DMS 273 (cell line): ENCODE measurements at regions not wholly inside any gene's neighbourhood (a gene's known extent, or its start where the extent isn't known, plus 50 kb on each side); places are given as distances from the start of the nearest gene placed in this dataset.

Experiments used
- DNase-seq: peaks from one replicate; lab custom pipeline; 2025; ENCODE audit not compliant: unreplicated experiment; lab: John Stamatoyannopoulos, UW

DNA sequence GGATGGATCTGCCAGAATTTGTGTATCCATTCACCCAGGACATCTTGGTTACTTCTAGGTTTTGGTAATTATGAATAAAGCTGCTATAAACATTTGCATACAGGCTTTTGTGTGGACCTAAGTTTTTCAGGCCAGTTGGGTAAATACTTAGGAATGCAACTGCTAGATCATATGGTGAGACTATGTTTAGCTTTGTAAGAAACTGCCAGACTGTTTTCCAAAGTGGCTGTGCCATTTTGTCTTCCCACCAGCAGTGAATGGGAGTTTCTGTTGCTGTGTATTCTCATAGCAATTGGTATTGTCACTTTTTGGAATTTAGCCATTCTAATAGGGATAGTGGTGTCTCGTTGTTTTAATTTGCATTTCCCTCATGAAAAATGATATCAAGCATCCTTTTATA, 133.0 kb downstream of the KIF26A start:
- no peak for DNase-seq

DNA sequence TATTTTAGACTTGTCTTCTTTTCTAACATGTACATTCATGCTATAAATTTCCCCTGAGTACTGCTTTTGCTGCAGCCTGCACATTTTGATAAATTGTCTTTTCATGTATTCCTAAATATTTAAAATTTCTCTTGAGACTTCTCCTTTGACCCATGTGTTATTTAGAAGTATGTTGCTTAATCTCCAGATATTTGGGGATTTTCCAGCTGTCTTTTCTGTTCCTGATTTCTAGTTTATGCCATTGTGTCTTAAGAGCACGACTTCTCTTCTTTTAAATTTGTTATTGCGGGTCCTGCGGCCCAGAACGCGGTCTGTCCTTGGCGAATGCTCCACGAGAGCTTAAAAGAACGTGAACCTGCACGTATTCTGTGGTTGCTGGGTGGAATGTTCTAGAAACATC, 136.4 kb downstream of the KIF26A start:
- DNase-seq, result no peak

DNA sequence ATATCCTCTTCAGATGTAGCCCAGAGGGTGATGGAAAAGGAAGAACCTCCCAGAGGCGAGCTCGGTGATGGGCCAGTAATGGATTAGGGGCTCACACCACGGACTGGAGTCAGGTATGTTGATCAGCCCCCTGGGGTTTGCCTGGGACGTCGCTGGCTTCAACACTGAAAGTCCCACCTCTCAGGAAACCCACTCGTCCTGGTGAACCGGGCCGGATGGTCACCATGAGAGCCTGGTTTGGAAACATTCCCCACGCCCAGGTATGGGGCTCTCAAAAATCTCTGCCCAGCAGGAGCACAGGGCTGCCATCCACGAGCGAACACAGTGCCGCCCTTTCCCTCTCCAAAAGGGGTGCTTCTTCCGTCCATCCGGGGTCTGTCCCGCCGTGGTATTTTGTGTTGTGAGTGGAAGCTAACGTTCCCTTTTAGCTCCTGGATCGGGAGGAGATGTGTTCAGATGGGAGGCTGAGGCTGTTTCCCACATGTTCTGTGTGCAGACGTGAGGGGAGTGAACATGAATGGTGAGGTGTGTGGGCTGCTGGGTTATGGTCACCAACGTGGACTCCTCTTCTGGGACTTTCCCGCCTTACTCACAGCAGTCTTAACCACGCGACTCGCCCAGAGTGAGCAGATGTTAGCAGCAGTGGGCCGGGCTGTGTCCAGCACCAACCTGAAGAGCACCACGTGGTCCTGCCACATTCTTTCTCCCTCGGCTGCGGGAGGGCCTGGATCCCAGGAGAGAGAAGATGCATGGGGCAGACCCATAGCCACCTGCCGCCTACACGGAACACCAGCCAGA, 139.2 kb downstream of the KIF26A start:
- no peak for DNase-seq

DNA sequence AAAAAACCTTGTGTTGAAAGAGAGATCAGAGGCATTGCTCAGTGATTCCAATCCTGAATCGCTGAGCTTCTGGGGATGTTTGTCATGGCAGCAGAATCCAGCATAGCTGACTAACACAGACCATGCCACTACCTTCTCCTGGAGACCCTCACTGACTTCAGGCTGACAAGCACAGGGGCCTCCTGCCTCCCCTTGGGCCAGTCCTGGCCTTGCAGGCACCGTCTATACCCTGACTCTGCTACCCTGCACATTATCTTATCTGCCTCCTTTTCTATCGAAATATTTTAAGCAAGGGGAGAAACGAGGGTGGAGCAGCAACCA, 139.8 kb downstream of the KIF26A start:
- DNase-seq, result no peak

DNA sequence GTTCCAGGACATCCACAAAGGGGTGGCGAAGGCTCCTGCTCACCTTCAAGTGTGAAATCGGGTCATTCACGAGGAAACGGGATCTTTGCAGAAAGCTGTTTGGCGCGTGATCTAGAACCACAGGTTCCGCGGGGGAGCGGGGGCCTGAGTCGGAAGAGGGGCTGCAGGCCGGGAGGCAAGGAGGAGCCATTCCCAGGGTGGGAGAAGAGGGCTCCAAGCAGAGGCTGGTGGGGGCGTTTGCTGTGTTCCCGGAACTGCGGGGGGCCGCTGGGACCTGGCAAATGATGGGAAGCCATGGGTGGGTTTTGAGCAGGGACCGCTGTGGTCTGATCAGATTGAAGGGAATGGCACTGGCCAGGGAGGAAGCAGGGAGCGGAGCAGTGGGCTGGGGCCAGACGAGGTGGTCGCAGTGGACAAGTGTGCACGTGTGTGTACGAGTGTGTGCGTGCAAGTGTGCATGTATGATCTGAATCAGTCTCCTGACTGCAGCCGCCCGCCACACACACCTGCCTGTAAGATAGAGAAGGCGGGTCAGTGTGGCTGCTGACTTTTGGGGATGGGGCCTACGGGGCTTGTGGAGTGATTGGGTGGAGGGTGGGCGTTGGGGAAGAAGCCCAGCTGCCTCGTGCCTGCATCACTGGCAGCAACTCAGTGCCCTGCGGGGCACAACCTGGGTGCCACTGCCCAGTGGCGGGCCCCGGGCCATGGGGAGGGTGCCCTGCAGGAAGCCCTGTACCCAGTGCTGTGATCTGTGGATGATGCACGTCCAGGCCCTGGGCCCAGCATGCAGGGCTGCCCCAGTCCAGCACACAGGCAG, 141.9 kb downstream of the KIF26A start:
- DNase-seq, result no peak

DNA sequence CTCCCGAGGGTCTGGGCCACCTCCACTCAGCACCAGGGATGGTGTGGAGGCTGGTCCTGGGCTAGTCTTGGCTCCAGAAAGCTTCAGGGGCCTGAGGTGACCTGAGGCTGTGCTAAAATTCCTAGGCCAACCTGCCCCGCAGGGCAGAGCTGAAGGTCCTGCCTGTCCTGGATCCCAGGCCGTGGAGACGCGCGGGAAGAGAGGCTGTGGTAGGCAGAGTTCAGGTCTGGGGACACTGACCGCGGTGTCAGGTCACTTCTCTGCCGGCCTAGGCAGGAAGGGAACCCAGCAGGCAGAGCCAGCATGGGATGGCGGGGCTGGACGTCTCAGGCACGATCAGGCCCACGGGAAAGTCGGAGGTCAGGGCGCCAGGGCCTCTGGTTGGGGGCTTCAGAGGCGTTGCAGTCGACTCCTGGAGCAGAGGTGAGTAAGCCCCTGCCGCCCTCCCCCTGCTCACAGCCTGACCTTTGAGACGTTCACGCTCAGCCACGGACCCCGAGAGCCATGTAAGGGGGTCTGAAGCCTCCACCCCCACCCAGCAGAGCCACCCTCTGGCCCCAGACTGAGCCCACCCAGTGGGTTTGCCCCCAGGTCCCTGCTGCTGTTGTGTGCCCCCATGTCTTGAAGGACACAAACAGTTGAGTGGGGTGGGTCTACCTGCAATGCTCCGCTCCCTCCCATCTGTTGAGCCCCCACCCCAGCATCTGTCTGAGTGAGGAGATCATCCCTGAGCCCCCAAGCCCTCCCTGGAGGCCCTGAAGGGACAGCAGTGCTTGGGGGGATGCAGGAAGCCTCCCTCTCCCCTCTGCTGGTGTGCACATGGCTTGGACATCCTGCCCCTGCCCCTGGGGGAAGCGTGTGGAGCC, 142.7 kb downstream of the KIF26A start:
- peak; percentile 30 for DNase-seq

DNA sequence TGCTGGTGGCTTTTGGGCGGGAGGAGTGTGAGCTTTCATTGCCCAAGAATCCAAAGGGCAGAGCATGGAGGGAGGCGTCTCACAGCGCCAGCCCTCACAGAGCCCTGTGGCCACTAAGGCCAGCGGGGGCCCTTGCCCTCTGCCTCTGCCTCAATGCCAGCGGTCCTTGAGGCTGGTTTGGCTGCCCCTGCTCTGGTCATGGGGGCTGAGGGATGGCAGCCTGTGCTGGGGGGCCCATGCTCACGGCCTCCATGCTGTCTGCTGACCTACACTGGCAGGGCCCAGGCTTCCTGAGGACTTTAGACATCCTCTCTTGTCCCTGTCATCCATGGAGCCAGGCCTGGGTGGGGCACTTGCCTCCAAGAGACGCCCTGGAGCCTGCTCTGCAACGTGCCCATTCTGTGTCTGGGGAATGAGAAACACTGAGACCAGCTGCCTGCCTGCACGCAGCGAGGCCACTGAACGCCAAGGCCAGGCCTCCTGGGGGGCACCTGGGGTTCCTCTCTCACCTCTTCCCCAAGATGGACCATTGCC, 143.4 kb downstream of the KIF26A start:
- no peak for DNase-seq

DNA sequence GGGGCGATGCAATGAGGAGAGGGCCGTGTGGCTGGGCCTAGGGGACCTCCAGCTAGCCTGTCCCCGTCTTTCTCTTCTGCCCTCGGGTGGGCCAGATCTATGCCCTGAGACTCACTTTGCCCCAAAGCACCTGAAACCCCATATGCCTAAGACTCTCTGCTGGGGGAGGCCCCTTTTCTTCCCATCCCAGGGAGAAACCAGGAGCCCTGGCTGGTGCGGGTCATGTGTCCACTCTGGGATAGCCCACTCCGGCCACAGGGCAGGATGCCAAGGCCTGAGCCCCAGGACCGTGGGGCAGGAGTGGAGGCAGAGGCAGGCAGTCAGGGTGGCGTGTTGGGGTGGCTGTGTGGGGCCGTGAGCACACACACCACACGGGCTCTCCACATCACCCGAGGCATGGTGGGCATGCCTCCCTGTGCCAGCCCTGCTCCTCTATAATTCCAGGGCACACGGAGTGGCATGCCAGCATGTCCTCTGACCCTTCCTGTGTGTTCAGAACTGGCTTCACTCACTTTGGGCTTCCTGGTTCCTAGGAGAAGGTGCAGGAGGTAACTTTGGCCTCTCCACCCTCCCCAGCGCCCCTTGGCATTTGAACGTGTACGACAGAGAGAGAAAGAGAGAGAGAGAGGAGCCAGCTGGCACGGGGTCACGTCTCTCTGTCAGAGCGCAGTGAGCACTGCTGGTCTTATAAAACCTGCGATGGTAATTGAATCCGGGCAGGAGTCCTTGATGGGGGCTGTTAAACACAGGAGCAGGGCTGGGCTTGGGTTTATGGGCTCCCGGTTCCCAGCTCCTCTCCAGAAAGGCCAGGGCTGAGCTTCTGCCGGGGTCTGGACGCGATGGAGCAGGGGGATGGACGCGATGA, 144.2 kb downstream of the KIF26A start:
- peak; percentile 86 for DNase-seq

DNA sequence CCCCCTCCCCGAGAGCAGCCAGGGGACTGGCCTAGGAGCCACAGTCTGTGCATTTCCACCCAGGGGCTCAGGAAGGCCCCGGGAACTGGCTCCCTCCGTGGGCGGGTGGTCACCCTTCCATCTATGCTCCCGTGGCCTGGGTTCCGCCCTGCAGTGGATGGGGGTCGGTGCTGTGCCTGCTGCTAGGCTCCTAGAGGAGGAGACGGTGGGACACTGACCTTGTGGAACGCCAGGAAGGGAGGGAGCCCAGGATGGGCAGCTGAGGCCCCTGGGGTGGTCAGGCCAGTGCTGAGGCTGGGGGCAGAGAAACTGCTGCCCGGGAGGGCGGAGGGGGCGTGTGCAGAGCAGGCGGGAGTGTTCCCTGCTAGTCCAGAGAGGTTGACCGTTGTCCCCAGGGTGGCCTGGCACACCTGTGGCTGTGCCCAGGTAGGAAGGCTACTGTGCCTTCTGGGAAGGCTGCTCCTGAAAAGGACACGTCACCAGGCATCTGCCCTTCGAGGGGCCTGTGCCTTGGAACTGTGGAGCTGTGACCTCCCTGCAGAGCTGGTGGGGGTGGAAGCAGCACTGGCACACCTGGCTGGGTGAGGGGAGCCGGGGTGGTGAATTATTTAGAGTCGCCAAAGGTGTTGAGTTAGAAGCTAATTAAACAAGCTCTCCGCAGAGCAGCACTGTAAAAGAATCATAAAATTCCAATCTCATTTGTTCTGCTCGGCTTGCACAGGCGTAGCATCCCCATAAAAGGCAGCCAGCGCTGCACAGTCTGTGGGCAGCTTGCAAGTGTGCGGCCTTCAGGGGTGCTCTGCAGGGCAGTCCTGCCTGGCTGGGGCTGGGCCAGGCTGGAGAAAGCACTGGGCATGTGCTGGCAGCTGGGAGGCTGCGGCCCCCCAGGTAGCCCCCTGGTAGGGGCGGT, 145.1 kb downstream of the KIF26A start:
- peak; percentile 49 for DNase-seq

DNA sequence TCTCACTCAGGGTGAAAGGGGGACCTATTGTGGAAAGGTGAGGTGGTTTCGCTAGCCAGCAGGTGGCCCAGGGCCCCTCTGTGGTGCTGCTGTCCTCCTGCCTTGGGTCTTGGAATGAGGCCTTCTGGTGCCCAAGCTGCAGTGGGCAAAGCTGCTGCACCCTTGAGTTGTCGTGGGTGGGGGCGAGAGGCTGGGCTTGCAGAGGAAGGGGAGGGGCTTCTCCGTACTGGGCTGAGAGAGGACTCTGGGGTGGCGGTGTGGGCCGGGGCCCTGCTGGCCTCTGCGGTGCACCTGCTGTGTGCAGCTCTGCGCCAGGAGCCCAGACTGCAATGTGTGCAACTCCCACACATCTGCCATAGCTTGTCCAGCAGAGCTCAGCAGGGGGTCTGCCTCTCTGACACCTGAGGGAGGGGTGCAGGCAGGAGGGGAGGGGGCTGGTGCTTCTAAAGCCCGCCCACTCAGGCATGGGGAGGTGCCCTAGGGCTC, 145.8 kb downstream of the KIF26A start:
- DNase-seq, result peak; percentile 68

DNA sequence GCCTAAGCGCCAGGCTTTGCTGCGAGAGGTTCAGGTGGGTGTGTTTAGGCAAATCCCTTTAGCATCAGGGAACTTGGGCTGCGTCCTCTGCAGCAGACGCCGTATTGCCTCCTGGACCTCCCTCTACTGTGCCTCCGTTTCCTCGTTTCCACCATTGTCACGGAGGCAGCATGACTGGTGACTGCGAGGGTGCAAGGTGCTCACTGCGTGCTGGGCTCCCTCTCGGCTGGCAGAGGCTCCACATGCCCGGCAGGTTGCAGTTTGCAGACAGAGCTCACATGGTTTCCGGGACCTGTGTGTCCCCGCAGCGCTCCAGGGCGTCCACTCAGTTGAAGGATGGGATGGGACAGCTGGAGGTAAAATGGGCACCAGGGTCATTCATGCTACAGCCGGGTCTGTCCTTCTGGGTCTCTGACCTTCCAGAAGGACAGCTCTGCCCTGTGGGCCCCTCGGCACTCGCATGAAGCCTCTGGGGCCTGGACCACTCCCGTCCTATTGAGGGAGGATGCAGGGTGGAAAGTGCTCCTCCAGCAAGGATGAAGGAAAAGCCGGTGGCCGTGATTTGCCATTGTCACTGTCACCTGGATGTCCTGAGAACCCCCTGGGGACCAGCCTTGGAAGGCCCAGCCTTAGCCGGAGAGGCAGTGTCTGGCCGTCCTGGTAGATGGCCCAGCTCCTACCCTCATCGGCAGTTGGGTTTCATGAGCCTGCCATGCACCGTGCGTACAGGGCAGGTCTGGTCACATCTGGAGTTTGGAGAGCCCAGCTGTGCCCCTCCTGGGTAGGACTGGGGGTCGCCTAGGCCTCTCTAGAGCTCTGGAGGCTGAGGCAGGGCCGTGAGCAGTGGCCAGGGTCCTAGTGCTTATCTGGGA, 146.5 kb downstream of the KIF26A start:
- no peak for DNase-seq

DNA sequence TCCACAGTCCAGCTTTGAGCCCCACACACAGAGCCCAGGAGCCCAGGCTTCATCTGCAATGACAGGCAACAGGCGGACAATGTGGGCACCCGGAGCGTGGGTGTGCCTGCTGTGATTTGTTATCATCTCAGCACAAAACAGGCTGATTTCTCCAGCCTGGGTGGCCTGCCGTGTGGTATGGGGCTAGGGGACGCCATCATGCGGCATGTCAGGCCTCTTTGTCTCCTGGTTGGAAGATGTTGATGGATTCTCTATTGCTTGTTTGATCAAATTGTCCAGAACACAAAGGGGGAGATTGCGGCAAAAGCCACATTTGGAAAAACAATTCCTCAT, 147.1 kb downstream of the KIF26A start:
- no peak for DNase-seq

DNA sequence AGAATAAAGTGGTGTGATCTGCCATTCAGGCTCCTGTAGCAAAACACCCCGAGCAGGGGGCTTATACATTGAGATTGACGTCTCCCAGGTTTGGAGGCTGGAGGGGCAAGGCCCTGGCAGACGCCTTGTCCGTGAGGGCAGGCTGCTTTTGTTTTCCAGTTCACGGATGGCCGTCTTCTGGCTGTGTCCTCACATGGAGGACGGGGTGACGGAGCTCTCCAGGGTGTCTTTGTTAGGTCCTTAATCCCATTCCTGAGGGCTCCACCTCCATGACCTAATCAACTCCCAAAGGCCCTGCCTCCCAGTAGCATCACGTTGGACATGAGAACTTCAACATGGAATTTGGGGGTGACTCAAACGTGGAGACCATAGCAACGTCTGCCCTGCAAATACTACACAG, 147.7 kb downstream of the KIF26A start:
- DNase-seq, result no peak

DNA sequence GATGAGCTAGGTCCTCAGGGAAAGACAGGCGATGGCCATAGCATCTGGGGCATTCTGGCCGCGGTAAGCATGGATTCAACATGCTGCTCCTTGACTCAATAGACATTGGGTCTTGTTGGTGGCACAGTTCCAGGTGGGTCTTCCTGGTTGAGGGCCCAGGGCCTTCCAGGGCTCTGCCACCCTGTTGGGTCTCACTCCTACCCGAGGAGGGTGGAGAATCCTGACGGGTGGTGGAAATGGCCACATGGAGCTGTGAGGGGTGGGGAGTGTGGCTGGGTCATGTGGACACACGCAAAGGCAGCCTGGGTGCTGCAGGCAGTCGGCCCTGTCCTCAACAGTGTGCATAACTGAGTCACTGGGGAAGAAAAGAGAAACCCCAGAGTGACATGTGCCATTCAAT, 148.1 kb downstream of the KIF26A start:
- no peak for DNase-seq

DNA sequence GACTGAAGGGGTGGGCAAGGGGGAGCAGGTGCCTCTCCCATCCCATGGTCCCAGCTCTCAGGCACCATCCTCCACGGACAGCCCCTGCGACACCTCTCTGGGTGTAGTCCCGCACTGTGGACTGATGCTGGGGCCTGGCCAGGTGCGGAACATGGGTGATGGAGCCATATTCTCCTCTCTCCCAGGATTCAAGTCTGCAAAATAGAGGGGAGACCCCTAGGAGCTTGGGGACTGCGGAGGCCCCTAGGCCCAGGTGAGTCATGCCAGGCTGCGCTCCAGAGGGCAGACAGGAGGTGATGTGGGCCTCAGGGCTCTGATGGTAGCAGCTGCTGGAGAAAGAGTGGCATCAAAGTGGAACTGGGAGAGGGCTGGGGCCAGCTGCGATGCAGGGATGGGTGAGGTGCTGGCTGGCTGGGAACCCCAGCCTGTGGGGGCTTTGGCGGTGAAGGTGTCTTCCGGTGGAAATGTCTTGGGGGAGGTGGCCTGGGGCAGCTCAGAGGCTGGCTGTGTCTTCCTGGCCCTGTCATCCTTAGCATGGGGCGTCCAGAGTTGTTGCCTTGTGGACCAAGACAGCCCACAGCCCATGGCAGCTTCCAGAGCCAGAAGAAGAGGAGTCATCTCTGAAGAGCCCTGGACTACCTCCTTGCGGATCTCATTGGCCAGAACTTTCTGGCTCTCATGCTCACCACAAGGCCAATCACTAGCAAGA, 149.1 kb downstream of the KIF26A start:
- DNase-seq, result no peak

DNA sequence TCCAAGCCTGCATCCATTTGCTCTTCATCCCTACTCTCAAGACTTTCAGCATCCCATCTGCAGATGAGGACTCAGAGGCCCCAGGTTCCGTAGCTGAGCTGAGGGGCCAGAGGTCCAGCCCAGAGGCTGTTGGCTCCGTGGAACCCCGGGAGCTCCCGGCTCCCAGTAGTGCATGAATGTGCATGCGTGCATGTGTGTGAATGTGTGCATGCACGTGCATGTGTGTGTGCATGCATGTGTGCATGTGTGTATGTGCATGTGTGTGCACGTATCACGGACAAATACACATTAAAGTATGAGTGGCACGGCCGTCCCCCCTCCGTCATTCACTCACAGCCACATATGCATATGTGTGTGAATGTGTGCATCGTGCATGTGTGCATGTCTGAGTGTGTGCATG, 149.9 kb downstream of the KIF26A start:
- DNase-seq, result no peak

DNA sequence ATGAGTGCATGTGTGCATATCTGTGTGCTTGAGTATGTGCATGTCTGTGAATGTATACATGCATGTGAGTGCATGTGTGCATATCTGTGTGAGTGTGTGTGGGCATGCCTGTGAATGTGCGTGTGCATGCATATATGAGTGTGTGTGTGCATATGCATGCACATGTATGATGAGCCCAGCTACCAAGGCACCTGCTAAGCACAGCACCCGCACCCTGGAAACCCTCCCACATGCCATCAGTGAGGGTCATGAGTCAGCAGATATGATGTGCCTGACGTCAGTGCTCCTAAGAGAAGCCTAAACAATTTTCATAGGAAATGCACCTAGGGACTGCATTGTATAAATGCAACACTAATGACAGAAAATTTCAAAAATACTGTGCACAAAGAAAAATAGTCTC, 151.1 kb downstream of the KIF26A start:
- no peak for DNase-seq
